Erythroblast (primary cell): ENCODE measurements at regions not wholly inside any gene's neighbourhood (a gene's known extent, or its start where the extent isn't known, plus 50 kb on each side); places are given as distances from the start of the nearest gene placed in this dataset.

Source experiments
- GATA1 ChIP-seq: IDR thresholded peaks from 2 replicates; pipeline ENCODE4 v1.6.1; 2011; ENCODE audit warnings: low read depth, mild to moderate bottlenecking, control low read depth, low read length, moderate library complexity
- POLR2A ChIP-seq: IDR thresholded peaks from 2 replicates; pipeline ENCODE4 v1.6.1; 2011; ENCODE audit warnings: mild to moderate bottlenecking, low read length

DNA sequence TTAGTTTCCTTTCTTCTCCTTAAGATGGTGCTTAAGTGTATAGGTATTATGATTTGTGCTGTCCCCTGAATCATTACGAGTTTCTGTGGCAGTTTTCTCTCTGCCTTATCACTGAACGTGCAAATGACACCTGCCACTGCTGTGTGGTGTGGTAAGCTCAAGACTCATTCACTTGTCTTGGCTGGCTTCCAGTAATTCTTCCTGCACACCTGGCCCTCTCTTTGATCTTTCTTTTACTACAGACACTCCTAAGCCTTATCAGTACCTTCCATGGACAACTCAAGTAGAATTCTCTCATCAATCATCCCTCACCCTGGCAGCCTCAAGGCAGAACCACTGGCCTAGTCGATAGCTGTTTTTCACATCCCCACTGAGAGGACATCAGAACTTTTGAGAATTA, 82.6 kb upstream of the ADAMTS19 start:
- TF ChIP-seq POLR2A, result no peak
- TF ChIP-seq GATA1, result no peak
